Sigmoid colon (tissue), 4 donors: ENCODE measurements at regions not wholly inside any gene's neighbourhood (a gene's known extent, or its start where the extent isn't known, plus 50 kb on each side); places are given as distances from the start of the nearest gene placed in this dataset.

Source experiments
- CTCF ChIP-seq, 4 experiments: fragments of 450-650 bp in 3 of 4; fragments of 200-600 bp in 1 of 4; IDR thresholded peaks; one replicate each; pipeline ENCODE4 v1.5.1; 2016 to 2019; ENCODE audit warnings: antibody characterized with exemption in 4 of 4, mild to moderate bottlenecking in 3 of 4, moderate library complexity in 2 of 4
- EP300 ChIP-seq, 4 donors: sonication (generic); formaldehyde crosslinking; IDR thresholded peaks; one replicate each; pipeline ENCODE4 v1.6.1; 2017; ENCODE audit warnings: antibody characterized with exemption in 4 of 4
- POLR2A ChIP-seq, 2 donors: fragments of 450-650 bp; IDR thresholded peaks; one replicate each; pipeline ENCODE4 v1.6.1; 2016; ENCODE audit warnings: antibody characterized with exemption in 2 of 2, mild to moderate bottlenecking in 2 of 2, moderate library complexity in 2 of 2
- POLR2AphosphoS5 ChIP-seq, 4 donors: sonication (generic); formaldehyde crosslinking; IDR thresholded peaks; one replicate each; pipeline ENCODE4 v1.6.1; 2017; ENCODE audit warnings: antibody characterized with exemption in 4 of 4

- no peak for TF ChIP-seq EP300 (IDR thresholded peaks at IDR 0.05)
- TF ChIP-seq CTCF (IDR thresholded peaks at IDR 0.05): no peak
- TF ChIP-seq POLR2AphosphoS5 (IDR thresholded peaks at IDR 0.05): no peak
- no peak for TF ChIP-seq POLR2A (IDR thresholded peaks at IDR 0.05)
Measured at GRCh38 chr3:66592016-66592761, 91.4 kb upstream of the LRIG1 start.
